HPDE6-E6E7 (cell line): ENCODE measurements at regions not wholly inside any gene's neighbourhood (a gene's known extent, or its start where the extent isn't known, plus 50 kb on each side); places are given as distances from the start of the nearest gene placed in this dataset.
"Not testable (repeated sequence)": the region's sequence is repeated elsewhere in the genome, so short reads cannot be mapped to it uniquely, and the experiment has no call there.

ENCODE experiments used
- DNase-seq: peaks from one replicate; pipeline ENCODE4 v3.0.0; 2011; ENCODE audit warnings: missing footprints; ENCODE audit errors: extremely low spot score

DNA sequence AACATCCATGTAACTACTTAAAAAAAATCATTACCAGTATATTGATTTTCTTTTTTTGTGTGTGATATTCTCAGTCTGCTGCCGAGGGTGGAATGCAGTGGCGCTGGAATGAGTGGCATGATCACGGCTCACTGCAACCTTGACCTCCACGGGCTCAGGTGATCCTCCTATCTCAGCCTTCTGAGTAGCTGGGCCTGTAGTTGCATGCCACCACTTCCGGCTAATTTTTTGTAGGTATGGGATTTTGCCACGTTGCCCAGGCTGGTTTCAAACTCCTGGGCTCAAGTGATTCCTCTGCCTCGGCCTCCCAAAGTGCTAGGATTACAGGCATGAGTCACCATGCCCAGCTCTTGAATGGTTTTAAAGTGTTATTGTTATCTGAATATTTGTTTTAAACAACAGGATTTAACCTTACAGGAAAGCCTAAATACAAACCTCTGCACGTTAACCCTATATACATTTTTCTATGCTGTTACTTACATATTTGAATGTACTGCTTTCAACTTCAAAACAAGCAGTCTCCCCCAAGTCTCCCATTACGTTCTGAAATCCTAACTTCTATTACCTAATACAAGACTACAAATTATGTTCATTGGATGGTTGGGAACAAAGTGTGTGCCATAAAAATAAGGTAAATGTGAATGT lies 61.7 kb downstream of the KPNA2 start:
- no peak for DNase-seq

DNA sequence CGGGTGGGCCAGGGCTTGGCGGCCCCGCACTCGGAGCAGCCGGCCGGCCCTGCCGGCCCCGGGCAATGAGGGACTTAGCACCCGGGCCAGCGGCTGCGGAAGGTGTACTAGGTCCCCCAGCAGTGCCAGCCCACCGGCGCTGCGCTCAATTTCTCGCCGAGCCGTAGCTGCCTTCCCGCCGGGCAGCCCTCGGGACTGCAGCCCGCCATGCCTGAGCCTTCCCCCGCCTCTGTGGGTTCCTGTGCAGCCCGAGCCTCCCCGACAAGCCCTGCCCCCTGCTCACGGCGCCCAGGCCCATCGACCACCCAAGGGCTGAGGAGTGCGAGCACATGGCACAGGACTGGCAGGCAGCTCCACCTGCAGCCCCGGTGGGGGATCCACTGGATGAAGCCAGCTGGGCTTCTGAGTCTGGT lies 63.8 kb downstream of the KPNA2 start:
- not testable (repeated sequence) for DNase-seq

DNA sequence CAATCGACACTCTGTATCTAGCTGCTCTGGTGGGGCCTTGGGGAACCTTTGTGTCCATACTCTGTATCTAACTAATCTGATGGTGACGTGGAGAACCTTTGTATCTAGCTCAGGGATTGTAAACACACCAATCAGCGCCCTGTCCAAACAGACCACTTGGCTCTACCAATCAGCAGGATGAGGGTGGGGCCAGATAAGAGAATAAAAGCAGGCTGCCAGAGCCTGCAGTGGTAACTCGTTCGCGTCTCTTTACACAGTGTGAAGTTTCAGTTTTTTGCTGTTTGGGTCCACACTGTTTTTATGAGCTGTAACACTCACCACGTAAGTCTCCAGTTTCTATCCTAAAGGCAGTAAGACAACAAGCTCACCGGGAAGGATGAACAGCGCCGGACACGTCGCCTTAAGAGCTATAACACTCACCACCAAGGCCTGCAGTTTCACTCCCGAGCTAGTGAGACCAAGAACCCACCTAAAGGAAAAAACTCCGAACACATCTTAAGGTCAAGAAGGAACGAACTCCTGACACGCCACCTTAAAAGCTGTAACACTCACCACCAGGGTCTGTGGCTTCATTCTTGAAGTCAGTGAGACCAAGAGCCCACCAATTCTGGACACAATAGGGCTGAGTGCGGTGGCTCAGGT lies 64.6 kb downstream of the KPNA2 start:
- DNase-seq, result no peak

DNA sequence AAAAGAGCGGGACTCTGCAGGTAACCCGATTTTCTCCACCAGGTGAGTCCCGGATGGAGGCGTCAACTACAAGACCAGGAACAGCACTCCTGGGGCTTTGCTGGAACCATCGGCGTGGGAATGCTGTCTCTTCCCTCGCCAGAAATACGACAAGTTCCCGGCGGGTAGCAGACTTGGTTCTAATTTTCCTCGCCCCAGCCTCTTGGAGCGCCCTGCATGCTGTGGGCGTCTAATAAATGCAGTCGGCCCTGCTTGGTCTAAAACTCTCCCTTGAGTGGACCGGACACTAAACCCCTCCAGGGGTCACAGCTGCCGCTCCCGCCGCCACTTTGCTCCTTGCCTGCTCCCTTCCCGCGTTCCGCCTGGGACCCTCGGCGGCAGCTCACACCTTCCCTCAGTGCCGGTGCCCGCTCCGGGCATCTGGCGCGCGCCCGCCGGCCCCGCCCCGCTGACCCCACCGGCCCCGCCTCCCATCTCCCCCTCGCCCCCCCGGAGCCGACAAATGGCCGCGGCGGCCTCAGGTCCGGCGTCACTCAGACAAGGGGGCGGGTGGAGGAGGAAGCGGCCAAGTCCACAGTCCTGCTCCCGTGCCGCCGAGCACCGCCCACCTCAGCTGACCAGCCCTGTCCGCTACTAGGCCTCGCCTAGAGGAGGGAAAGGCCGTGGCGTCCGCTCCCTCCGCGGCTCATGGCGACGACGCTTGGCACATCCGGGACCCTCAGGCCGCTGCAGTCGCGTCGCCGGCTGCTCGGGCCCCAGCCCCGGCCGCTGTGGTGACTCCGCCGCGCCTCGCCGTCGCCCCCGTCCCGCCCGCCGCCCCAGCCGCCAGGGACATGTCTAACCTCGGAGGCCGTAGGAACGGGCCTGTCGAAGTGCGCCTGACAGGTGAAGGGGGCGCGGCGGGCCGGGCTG lies 65.8 kb downstream of the KPNA2 start:
- DNase-seq, result peak; percentile 95

DNA sequence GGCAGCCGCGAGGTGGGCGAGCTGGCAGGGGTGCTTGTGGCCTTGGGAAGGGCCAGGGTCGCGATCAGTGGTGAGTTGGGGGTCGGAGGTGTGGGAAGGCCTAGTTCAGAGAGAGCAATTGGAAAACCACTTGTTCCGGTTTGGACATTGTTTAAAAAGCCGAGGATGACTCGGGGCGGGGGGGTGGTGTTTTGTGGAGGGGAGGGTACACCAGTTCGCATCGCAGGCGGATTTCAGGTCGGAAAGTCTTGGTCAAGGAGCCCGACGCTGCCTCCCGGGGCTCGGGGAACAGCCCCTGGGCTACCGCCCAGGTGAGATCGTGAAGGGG lies 66.4 kb downstream of the KPNA2 start:
- no peak for DNase-seq

DNA sequence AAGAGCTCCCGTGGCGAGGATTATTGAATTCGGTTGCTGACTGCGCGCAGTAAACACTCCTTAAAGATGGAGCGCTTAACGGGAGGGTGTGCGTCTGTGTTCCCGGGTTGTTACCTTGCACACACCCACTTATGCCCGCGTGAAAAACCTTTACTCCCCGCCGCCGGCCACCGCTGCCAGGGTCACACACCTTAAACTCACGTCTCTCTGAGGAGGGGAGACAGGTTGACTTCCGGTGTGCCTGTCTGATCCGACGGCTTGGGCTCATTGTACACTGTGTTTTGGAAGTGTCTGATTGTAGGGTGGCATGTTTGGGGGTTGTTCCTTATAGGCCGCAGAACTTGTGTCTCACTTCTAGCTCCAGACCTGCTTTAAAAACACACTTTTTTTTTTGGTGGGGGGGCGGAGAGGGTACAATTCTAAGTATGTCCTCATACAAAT lies 66.8 kb downstream of the KPNA2 start:
- DNase-seq, result no peak

DNA sequence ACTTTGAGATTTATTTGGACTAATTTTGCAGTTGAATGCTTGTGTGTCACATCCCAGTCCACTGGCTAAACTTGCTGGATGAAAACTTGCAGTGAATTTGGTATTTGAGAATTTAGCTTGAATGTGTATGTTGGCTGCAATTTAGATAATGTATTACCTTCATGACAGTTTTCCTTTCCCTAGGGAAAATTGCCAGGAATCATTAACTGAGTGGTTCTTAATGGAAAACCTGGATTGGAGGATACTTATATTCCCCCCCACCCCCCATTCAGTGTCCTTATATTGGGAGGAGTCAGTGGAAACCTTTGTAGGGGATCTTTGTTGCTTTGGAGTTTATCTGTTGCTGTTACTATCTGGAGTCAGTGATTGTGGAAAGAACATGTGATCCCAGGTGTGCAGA lies 67.6 kb downstream of the KPNA2 start:
- DNase-seq, result no peak

DNA sequence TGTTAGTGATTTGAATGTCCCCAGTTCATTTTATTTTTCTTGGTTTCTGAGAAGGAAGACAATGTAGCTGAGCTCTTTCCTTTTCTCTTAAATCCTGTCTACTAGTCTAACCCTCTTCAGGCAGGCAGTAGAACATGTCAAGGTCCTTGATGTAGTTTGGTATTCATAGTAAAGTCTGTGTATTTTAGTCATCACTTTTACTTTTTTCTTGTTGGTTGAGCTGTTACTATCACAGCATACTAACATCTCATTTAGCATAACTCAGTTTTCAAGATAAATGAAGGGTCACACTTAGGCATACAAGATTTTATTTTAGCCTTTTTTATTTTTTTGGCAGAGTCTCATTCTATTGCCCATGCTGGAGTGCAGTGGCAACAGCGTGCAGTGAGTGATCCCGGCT lies 70.5 kb downstream of the KPNA2 start:
- no peak for DNase-seq

DNA sequence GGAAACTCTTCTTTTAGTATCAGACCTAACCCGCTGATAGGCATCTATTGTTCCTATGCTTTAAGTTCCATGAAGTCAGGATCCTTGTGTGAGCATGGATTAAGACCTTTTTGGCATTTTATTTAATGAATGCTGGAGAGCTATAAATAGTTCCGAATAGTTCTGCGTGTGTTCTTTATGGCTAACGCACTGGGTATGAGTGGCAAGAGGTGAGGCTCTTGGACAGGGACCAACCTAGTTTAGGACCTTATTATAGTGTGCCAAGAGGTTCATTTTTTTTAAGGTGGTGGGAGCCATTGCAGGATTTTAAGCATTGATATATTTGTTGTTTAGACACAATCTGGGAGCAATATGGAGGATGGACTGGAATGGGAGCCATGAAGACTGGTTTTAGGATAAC lies 71.8 kb downstream of the KPNA2 start:
- DNase-seq, result no peak

DNA sequence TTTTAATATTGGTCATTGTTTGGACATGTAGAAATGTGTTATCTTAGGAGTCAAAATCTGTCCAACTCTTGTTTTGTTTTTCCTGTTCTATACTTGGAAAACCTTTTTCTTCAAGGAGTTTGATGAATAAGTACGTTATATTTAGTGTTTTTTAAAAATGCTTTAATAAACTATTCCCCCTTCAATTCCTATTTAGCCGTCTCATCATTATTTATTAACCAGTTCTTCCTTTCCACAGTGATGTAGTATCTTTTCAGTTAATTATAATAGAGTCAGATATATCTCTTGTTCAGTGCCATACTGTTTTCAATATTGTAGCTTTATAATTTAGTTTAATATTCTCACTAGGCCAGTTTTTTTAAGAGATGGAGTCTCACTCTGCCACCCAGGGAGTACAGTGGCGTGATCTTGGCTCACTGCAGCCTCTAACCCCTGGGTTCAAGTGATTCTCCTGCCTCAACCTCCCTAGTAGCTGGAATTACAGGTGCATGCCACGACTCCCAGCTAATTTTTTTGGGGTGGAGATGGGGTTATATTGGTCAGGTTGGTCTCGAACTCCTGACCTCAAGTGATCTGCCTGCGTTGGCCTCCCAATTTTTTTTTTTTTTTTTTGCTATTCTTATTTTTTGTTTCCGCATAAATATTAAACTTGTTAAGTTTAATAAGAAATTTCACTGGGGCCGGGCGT lies 72.9 kb downstream of the KPNA2 start:
- no peak for DNase-seq

DNA sequence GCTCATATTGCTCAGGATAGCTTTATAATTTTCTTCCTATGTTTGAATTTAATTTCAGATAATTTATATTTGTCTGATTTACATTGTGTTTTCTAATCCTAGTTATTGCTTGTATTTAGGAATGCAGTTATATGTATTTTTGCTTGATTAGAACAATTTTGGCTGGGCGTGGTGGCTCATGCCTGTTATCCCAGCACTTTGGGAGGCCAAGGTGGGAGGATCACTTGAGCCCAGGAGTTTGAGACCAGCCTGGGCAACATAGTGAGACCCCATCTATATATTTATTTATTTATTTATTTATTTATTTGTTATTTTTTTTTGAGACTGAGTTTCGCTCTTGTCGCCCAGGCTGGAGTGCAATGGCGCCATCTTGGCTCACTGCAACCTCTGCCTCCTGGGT lies 73.9 kb downstream of the KPNA2 start:
- DNase-seq, result not testable (repeated sequence)

DNA sequence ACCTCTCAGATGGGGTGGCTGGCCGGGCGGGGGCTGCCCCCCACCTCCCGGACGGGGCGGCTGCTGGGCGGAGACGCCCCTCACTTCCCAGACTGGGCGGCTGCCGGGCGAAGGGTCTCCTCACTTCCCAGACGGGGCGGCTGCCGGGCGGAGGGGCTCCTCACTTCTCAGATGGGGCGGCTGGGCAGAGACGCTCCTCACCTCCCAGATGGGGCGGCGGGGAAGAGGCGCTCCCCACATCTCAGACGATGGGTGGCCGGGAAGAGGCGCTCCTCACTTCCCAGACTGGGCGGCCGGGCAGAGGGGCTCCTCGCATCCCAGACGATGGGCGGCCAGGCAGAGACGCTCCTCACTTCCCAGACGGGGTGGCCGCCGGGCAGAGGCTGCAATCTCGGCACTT lies 80.7 kb downstream of the KPNA2 start:
- not testable (repeated sequence) for DNase-seq

DNA sequence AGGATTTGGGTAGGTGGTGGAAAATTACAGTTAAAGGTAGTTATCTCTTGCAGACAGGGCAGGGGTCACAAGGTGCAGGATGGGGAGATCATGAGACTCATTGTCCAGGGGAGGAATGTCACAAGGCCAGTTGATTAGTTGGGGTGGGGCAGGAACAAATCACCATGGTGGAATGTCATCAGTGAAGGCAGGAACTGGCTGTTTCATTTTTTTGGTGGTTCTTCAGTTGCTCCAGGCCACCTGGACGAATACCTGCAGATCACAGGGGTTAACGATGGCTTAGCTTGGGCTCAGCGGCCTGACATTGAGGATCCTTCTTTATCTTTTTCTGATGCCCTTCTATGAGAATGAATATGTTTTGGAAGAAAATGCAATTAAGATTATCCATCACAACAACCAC lies 87.1 kb downstream of the KPNA2 start:
- no peak for DNase-seq

DNA sequence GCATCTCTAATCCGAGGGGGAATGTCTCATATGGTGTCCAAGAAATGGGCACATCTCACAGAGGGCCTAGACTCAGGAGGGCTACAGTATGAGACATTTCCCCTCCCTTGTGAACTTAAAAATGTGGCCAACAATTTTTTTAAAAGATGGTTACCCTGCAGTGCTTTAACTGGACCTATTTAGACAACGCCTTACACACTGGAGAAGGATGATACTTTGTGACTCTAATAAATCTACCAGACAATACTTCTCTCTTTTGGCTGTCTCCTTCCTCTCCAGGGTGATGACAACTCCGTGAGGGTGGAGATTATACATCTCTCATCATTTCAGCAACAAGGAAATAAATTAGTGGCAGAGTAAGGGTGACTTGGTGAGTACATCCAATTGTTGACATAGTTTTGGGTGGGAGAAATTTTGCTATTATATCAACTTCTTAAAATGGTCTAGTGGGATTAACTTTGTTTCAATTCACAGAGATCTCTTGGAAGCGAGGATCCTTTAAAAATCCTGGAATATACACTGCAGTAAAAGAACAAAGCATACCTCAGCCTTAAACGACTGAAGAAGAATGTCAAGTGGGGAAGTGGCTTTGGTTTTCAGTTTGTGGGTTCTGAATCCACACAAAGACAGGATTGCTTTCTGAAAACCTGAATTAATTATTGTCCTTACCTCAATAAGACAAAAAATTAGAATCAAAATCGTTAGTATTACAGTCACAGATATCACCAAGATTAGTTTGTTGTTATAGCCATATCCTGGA lies 89.8 kb downstream of the KPNA2 start:
- no peak for DNase-seq

DNA sequence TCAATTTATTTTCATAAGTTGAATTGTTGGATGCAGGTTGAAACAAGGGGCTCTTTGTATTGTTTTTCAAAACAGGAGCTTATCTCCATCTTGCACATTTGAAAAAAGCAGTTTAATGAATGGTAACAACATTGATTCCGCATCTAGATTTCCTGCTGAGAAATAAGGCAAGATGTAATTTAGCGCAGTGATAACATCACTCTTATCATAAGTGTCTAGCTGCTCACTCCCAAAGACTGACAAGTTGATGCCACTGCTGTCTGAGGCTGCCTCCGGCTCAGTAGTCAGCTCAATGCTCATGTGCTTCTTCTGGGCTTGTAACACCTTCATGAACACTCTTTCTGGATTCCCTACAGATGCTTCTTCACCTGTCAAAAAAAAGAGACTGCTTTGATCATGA lies 92.4 kb downstream of the KPNA2 start:
- DNase-seq, result no peak

DNA sequence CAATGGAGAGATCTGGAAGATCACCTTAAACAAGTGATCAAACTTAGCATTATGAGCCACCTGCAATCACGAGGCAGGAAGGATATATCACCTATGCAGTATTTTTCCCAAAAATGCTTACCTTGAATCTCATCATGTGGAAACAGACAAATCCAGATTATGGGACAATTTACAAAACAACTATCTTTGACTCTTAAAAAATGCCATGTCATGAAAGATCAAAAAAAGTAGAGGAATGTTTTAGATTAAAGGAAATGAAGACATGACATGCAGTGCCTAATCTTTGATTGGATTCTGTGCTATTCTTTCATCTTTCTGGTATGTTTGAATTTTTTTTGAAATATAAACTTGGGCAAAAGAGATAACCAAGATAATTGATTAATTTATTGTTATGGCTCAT lies 95.9 kb downstream of the KPNA2 start:
- no peak for DNase-seq

DNA sequence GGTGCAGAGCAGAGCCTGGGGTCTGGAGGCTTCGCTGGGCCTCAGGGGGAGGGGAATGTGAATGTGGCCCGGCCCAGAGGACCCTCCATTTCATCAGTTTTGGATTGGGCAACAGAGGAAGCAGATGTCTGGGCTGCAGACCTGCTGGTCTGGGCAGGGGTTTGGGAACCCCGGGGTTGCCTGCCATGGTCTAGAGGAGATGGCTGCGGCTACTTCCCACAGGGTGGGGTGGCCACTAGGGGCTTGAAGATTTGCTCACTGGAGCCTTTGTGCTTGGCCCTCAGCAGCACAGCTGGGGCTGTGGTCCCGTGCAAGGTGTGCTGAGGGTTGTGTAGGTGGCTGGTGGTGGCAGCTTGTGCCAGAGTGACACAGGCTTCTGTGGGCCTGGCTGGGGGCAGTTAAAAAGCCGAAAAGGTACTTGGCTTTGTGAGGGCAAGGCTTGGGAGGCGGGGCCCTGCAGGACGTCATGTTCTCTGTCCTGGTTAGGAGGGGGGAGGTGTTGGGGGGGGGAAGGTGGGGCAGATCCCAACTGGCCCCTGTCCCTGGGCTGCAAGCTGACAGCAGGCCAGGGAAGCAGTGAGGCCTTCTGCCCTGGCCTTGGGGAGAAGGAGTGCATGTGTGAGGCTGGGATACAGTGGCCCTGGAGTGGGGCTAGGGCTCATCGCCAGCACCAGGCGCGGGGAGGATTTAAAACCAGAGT lies 98.0 kb downstream of the KPNA2 start:
- no peak for DNase-seq

DNA sequence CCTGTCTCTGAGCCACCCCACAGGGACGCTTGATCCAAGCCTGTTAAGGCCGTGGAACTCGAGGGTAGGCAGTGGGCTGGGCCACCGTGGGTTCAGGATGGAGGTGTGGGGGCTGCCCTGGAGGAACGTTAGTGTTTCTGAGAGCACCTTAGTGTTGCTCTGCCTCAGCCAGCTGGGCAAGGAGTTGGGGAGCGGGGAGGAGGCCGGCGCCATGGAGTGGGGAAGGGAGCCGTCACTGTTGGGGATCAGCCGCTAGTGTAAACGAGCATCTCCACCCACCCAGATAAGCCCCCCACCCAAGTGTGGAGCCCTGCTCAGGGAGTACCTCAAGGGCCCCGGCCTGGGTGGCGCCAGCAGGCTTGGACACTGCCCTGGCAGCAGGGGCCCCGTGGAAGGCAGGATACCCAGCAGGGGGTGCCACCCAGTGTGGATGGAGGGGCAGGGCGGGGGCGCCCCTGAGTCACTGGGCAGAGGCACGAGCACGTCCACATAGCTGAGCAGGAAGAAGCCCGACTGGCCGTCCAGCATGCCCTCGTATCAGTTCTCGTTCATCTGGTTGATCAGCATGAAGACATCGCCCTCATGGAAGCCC lies 98.6 kb downstream of the KPNA2 start:
- no peak for DNase-seq

DNA sequence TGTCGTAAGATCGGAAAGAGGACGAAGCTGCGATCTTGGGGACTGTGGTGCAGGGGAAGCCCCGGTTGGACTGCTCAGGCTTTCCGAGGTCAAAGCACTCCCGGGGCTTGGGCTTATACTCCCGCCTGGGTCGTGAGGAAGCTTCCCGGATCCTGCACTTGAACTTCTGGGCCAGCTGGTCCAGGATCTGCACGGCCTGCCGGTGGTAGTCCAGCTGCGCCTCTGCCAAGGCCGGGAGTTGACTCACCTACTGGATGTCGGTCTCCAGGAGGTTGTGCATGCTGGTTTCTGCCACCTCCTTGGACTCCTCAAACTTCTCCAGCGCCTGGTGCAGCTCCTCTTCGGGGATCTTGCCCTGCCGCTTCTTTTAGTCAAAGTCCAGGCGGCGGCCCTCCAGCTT lies 99.2 kb downstream of the KPNA2 start:
- DNase-seq, result no peak

DNA sequence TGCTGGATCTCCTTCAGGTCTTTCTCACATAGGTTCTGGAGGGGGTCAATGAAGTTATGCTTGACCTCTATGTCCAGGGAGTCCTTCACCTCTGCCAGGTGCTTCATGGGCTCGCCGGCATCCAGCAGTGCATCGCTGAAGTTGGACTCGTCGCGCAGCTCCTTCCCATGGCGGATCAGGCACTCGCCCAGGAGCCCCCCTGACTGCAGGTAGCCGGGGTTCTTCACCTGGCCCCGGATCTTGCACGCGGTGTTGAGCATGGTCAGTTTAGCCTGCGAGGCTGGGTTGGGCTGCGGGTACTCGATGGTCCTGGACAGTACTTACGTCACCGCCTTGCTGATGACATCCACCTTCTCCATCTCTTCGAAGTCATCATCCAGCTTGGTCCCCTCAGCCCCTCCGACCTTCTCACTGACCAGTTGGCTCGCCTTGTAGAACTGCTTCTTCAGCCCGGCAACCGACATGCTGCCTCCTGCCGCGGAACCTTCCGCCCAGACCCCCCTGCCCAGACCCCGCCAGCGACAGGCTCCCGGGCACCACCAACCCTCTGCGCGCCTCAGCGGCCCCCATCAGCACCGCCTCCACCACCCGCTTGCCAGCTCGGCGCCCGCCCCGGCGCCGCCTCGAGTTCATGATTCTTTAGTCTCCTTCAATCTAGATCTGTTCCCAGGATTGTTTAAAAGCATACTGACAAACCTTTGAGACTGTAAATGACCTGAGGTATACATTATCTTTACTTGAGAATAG lies 99.8 kb downstream of the KPNA2 start:
- no peak for DNase-seq
